Mesenchymal stem cell (in vitro differentiated cells and primary cell): ENCODE measurements at regions not wholly inside any gene's neighbourhood (a gene's known extent, or its start where the extent isn't known, plus 50 kb on each side); places are given as distances from the start of the nearest gene placed in this dataset.

ENCODE experiments used
- DNase-seq: peaks from one replicate; pipeline ENCODE4 v3.0.0-alpha.2; 2013
- H2AFZ ChIP-seq: one replicate; pipeline ENCODE4 v1.6.1; 2013; ENCODE audit warnings: low read depth, mild to moderate bottlenecking, control low read depth, inconsistent platforms, low read length, moderate library complexity
- H2AK5ac ChIP-seq: 2 replicates; pipeline ENCODE4 v1.6.1; 2013; ENCODE audit warnings: low read length, moderate library complexity, mild to moderate bottlenecking, inconsistent platforms; ENCODE audit not compliant: severe bottlenecking
- H2BK120ac ChIP-seq: one replicate; pipeline ENCODE4 v1.6.1; 2013; ENCODE audit warnings: low read depth, mild to moderate bottlenecking, inconsistent platforms, low read length, moderate library complexity
- H2BK12ac ChIP-seq, 2 experiments: one replicate each; pipeline ENCODE4 v1.6.1; 2013; ENCODE audit warnings: inconsistent platforms in 2 of 2, low read length in 2 of 2, mild to moderate bottlenecking in 2 of 2, moderate library complexity in 2 of 2, control low read depth in 1 of 2
- H2BK15ac ChIP-seq: one replicate; pipeline ENCODE4 v1.6.1; 2013; ENCODE audit warnings: mild to moderate bottlenecking, low read depth, inconsistent platforms; ENCODE audit not compliant: poor library complexity, severe bottlenecking
- H2BK5ac ChIP-seq: 2 replicates; pipeline ENCODE4 v1.6.1; 2013; ENCODE audit warnings: low read depth, mild to moderate bottlenecking, low read length, control low read depth, inconsistent platforms; ENCODE audit not compliant: poor library complexity, severe bottlenecking
- H3K14ac ChIP-seq, 2 experiments: one replicate each; pipeline ENCODE4 v1.6.1; 2013; ENCODE audit warnings: inconsistent platforms in 2 of 2, low read length in 2 of 2, control low read depth in 1 of 2, mild to moderate bottlenecking in 1 of 2, moderate library complexity in 1 of 2
- H3K18ac ChIP-seq, 2 experiments: one replicate each; pipeline ENCODE4 v1.6.1; 2013; ENCODE audit warnings: inconsistent platforms in 2 of 2, low read length in 2 of 2, control low read depth in 1 of 2, low read depth in 1 of 2, mild to moderate bottlenecking in 1 of 2
- H3K23ac ChIP-seq, 2 experiments: one replicate each; pipeline ENCODE4 v1.6.1; 2013; ENCODE audit warnings: inconsistent platforms in 2 of 2, low read length in 2 of 2, mild to moderate bottlenecking in 2 of 2, moderate library complexity in 2 of 2, control low read depth in 1 of 2
- H3K27ac ChIP-seq: 2 replicates; pipeline ENCODE4 v1.5.1; 2013; ENCODE audit warnings: mild to moderate bottlenecking, moderate library complexity, low read length, control low read depth, inconsistent platforms; ENCODE audit not compliant: poor library complexity, severe bottlenecking
- H3K27me3 ChIP-seq, 2 experiments: 2 replicates each; pipeline versions ENCODE4 v1.6.1 to v1.7.0; 2013; ENCODE audit warnings: low read length in 2 of 2, mild to moderate bottlenecking in 2 of 2, moderate library complexity in 2 of 2, control low read depth in 1 of 2, inconsistent platforms in 1 of 2; ENCODE audit not compliant: control insufficient read depth in 1 of 2, insufficient read depth in 1 of 2
- H3K36me3 ChIP-seq, 2 experiments: 2 replicates each; pipeline versions ENCODE4 v1.6.1 to v1.7.0; 2013; ENCODE audit warnings: low read length in 2 of 2, control low read depth in 1 of 2, inconsistent platforms in 1 of 2, low read depth in 1 of 2, mild to moderate bottlenecking in 1 of 2; ENCODE audit not compliant: insufficient read depth in 2 of 2, control insufficient read depth in 1 of 2
- H3K4ac ChIP-seq, 2 experiments: one replicate each; pipeline ENCODE4 v1.6.1; 2013; ENCODE audit warnings: inconsistent platforms in 2 of 2, low read length in 2 of 2, mild to moderate bottlenecking in 2 of 2, moderate library complexity in 2 of 2, control low read depth in 1 of 2, low read depth in 1 of 2
- H3K4me1 ChIP-seq: 2 replicates; pipeline ENCODE4 v1.6.1; 2013; ENCODE audit warnings: low read depth, low read length, control low read depth; ENCODE audit not compliant: control insufficient read depth, insufficient read depth
- H3K4me2 ChIP-seq: 2 replicates; pipeline ENCODE4 v1.6.1; 2013; ENCODE audit warnings: low read length, mild to moderate bottlenecking, inconsistent platforms; ENCODE audit not compliant: poor library complexity, severe bottlenecking
- H3K4me3 ChIP-seq, 2 experiments: 2 replicates each; pipeline versions ENCODE4 v1.5.1 to v1.7.0; 2013; ENCODE audit warnings: low read length in 2 of 2, mild to moderate bottlenecking in 2 of 2, control low read depth in 1 of 2, low read depth in 1 of 2; ENCODE audit not compliant: insufficient read depth in 1 of 2
- H3K79me1 ChIP-seq: replicated peaks from 2 replicates; pipeline ENCODE4 v1.6.1; 2013; ENCODE audit warnings: mild to moderate bottlenecking, control low read depth, low read length, inconsistent platforms; ENCODE audit not compliant: poor library complexity, severe bottlenecking
- H3K9ac ChIP-seq: 2 replicates; pipeline ENCODE4 v1.7.0; 2013; ENCODE audit warnings: mild to moderate bottlenecking, low read length, moderate library complexity
- H3K9me3 ChIP-seq: 2 replicates; pipeline ENCODE4 v1.7.0; 2013; ENCODE audit warnings: mild to moderate bottlenecking, low read length; ENCODE audit not compliant: control insufficient read depth
- H4K8ac ChIP-seq: one replicate; pipeline ENCODE4 v1.6.1; 2013; ENCODE audit warnings: inconsistent platforms, mild to moderate bottlenecking, low read length, moderate library complexity
- H4K91ac ChIP-seq: one replicate; pipeline ENCODE4 v1.6.1; 2013; ENCODE audit warnings: mild to moderate bottlenecking, low read length, inconsistent platforms
- WGBS: methylation state at CpG from one replicate; pipeline ENCODE4 v1.1.7; 2013; ENCODE audit warnings: mixed read lengths; 5-methylcytosine and 5-hydroxymethylcytosine counted together

GRCh38 chr2:138906549-138906948, 126.4 kb upstream of the NXPH2 start:
- no peak overlapping the region for H2BK5ac ChIP-seq
- H2BK120ac ChIP-seq, result no peak overlapping the region
- H3K4me2 ChIP-seq, result no peak overlapping the region
- no peak overlapping the region for H3K18ac ChIP-seq
- H2BK15ac ChIP-seq, result no peak overlapping the region
- peaks cover 2% of the 10 kb centered on the region for H3K9me3 ChIP-seq
- no peak overlapping the region for H3K4me3 ChIP-seq
- no peaks in the 10 kb centered on the region for H3K79me1 ChIP-seq
- peaks cover 0 to 5% of the 10 kb centered on the region in 2 experiments for H3K36me3 ChIP-seq
- no peak overlapping the region for H3K27ac ChIP-seq
- no peak overlapping the region for H3K9ac ChIP-seq
- H2AFZ ChIP-seq, result no peak overlapping the region
- no peaks in the 10 kb centered on the region for H3K4me1 ChIP-seq
- H3K14ac ChIP-seq, result no peak overlapping the region
- H4K91ac ChIP-seq, result no peak overlapping the region
- H3K23ac ChIP-seq, result no peak overlapping the region
- H2AK5ac ChIP-seq, result no peak overlapping the region
- no peak overlapping the region for H4K8ac ChIP-seq
- H3K27me3 ChIP-seq, result no peaks in the 10 kb centered on the region
- H2BK12ac ChIP-seq, result no peak overlapping the region
- no peak overlapping the region for H3K4ac ChIP-seq
- 100% methylated on average over 2 of the region's 2 CpGs for WGBS
- no peak for DNase-seq

DNA sequence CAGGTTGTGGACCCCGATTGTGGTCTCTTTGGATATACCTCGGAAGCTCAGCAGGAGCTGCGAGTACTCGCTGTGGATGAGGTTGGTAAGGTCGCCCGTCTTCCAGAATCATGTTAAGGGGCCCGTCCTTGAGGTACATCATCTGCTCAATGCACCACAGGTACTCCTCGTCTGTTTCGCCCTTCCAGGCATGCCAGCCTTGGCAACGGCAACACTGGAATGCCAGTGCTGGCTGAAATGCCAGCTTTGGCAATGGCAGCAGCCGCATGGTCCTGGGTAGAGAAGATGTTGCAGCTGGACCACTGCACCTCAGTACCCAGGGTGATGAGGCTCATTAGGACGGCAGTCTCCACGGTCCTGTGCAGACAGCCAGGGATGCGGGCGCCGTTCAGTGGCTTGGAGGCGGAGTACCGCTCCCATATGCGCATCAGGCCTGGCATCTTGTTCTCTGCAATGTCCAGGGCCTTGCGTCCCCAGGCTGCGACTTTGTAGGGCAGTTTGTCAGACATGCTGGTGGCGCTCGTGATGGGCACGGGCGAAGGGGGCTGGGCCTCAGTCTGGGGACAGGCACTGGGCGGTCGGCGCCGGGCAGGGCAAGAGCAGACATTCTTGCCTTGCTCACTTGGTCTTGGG, 122.2 kb upstream of the NXPH2 start:
- Histone ChIP-seq H2AK5ac (no peak overlapping the region), H3K27ac (no peak overlapping the region), H3K4me2 (no peak overlapping the region), H3K18ac (no peak overlapping the region), H2BK120ac (no peak overlapping the region), H3K36me3 (peaks cover 0 to 5% of the 10 kb centered on the region in 2 experiments), H4K8ac (no peak overlapping the region), H4K91ac (no peak overlapping the region), H3K23ac (no peak overlapping the region), H3K4me3 (no peak overlapping the region), H2BK15ac (no peak overlapping the region), H2AFZ (no peak overlapping the region), H3K79me1 (no peaks in the 10 kb centered on the region), H2BK12ac (no peak overlapping the region), H3K9me3 (peaks cover 2% of the 10 kb centered on the region), H3K9ac (no peak overlapping the region), H2BK5ac (no peak overlapping the region), H3K4me1 (no peaks in the 10 kb centered on the region), H3K4ac (no peak overlapping the region), H3K14ac (no peak overlapping the region), H3K27me3 (no peaks in the 10 kb centered on the region)
- DNase-seq, result no peak
- WGBS, result 97% methylated on average over 25 of the region's 29 CpGs

DNA sequence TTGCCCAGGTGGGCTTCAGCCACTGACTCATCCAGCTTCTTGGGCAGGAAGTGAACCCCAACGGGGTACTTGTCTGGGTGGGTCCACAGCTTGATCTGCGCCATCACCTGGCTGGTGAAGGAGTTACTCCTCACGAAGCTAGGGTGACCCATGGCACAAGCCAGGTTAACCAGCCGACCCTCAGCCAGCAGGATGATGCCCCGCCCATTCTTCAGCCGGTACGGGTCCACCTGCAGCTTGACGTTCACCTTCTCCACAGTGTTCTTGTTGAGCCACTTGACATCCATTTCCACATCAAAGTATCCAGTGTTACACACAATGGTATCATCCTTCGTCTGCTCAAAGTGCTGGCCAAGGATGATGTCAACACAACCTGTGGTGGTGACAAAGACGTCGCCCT, 121.3 kb upstream of the NXPH2 start:
- WGBS, result 88% methylated on average over 11 of the region's 11 CpGs
- no peak overlapping the region for H3K27ac ChIP-seq
- H4K91ac ChIP-seq, result no peak overlapping the region
- no peak overlapping the region for H2AK5ac ChIP-seq
- H3K9ac ChIP-seq, result no peak overlapping the region
- H3K9me3 ChIP-seq, result peaks cover 2% of the 10 kb centered on the region
- H3K18ac ChIP-seq, result no peak overlapping the region
- no peak for DNase-seq
- H4K8ac ChIP-seq, result no peak overlapping the region
- no peaks in the 10 kb centered on the region for H3K27me3 ChIP-seq
- no peak overlapping the region for H3K4me3 ChIP-seq
- H3K23ac ChIP-seq, result no peak overlapping the region
- H3K36me3 ChIP-seq, result peaks cover 0 to 5% of the 10 kb centered on the region in 2 experiments
- H2BK15ac ChIP-seq, result no peak overlapping the region
- H3K4me2 ChIP-seq, result no peak overlapping the region
- H2AFZ ChIP-seq, result no peak overlapping the region
- H3K4me1 ChIP-seq, result no peaks in the 10 kb centered on the region
- peak overlapping the region in 1 of 2 experiments; percentile 35 for H3K14ac ChIP-seq
- H2BK12ac ChIP-seq, result no peak overlapping the region
- no peak overlapping the region for H2BK120ac ChIP-seq
- no peak overlapping the region for H2BK5ac ChIP-seq
- H3K4ac ChIP-seq, result no peak overlapping the region
- no peaks in the 10 kb centered on the region for H3K79me1 ChIP-seq

DNA sequence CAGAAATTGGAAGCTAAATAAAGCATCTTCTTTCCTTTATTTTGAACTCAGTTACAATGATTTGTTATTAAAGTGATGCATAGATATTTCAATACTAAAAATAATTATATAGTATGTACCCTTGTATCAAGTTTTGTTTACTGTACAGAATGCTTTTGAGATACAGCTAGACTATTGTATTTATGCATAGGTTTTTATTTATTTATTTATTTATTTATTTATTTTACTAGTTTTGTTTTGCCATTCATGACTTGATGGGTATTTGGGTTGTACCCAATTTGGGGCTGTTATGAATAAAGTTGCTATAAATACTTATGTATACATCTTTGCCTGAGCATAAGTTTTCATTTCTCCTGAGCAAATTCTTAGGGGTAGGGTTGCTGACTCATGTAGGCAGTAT, 118.7 kb upstream of the NXPH2 start:
- Histone ChIP-seq H3K9ac (no peak overlapping the region), H3K27ac (no peak overlapping the region), H2AFZ (no peak overlapping the region), H3K18ac (no peak overlapping the region), H3K4me2 (no peak overlapping the region), H3K27me3 (no peaks in the 10 kb centered on the region), H2BK5ac (no peak overlapping the region), H3K14ac (no peak overlapping the region), H2BK120ac (no peak overlapping the region), H3K9me3 (peaks cover 2% of the 10 kb centered on the region), H2BK15ac (no peak overlapping the region), H3K4me1 (no peaks in the 10 kb centered on the region), H3K36me3 (peaks cover 0 to 5% of the 10 kb centered on the region in 2 experiments), H2BK12ac (no peak overlapping the region), H4K91ac (no peak overlapping the region), H3K79me1 (no peaks in the 10 kb centered on the region), H3K4ac (no peak overlapping the region), H3K23ac (no peak overlapping the region), H2AK5ac (no peak overlapping the region), H4K8ac (no peak overlapping the region), H3K4me3 (no peak overlapping the region)
- DNase-seq, result no peak
